HG03139 (cell line): ENCODE measurements at regions not wholly inside any gene's neighbourhood (a gene's known extent, or its start where the extent isn't known, plus 50 kb on each side); places are given as distances from the start of the nearest gene placed in this dataset.
"Not testable (repeated sequence)": the region's sequence is repeated elsewhere in the genome, so short reads cannot be mapped to it uniquely, and the experiment has no call there.

Experiments
- ATAC-seq: cut with Tn5 transposase; IDR thresholded peaks from one replicate; pipeline ENCODE4 v1.9.1; 2021; ENCODE audit not compliant: unreplicated experiment

- no peak for ATAC-seq
Measured at GRCh38 chr13:90448466-90449037, 898.9 kb upstream of the MIR17HG start.

- ATAC-seq = no peak
Measured at GRCh38 chr13:90453342-90453741, 894.1 kb upstream of the MIR17HG start.

- no peak for ATAC-seq
Measured at GRCh38 chr13:90454002-90454636, 893.4 kb upstream of the MIR17HG start.

- no peak for ATAC-seq
Measured at GRCh38 chr13:90455067-90455466, 892.4 kb upstream of the MIR17HG start.

GRCh38 chr13:90455823-90456222 lies 891.7 kb upstream of the MIR17HG start:
- ATAC-seq = no peak

- ATAC-seq = no peak
Measured at GRCh38 chr13:90461398-90461797, 886.1 kb upstream of the MIR17HG start.

- no peak for ATAC-seq
Measured at GRCh38 chr13:90477216-90477615, 870.3 kb upstream of the MIR17HG start.

- no peak for ATAC-seq
Measured at GRCh38 chr13:90483906-90484305, 863.6 kb upstream of the MIR17HG start.

GRCh38 chr13:90485436-90485835 lies 862.1 kb upstream of the MIR17HG start:
- no peak for ATAC-seq

- no peak for ATAC-seq
Measured at GRCh38 chr13:90492872-90493271, 854.6 kb upstream of the MIR17HG start.

- ATAC-seq = no peak
Measured at GRCh38 chr13:90493667-90494066, 853.8 kb upstream of the MIR17HG start.

GRCh38 chr13:90494849-90495248 lies 852.6 kb upstream of the MIR17HG start:
- not testable (repeated sequence) for ATAC-seq

GRCh38 chr13:90498096-90498495 lies 849.4 kb upstream of the MIR17HG start:
- no peak for ATAC-seq

GRCh38 chr13:90498816-90499215 lies 848.7 kb upstream of the MIR17HG start:
- ATAC-seq = no peak

- no peak for ATAC-seq
Measured at GRCh38 chr13:90500569-90500968, 846.9 kb upstream of the MIR17HG start.

GRCh38 chr13:90502153-90502552 lies 845.3 kb upstream of the MIR17HG start:
- no peak for ATAC-seq

GRCh38 chr13:90502762-90503161 lies 844.7 kb upstream of the MIR17HG start:
- ATAC-seq = no peak

- ATAC-seq = no peak
Measured at GRCh38 chr13:90510319-90510718, 837.2 kb upstream of the MIR17HG start.

GRCh38 chr13:90511903-90512302 lies 835.6 kb upstream of the MIR17HG start:
- ATAC-seq = no peak

- ATAC-seq = not testable (repeated sequence)
Measured at GRCh38 chr13:90514712-90515111, 832.8 kb upstream of the MIR17HG start.

GRCh38 chr13:90518417-90518816 lies 829.1 kb upstream of the MIR17HG start:
- ATAC-seq = no peak

- ATAC-seq = no peak
Measured at GRCh38 chr13:90519157-90519556, 828.3 kb upstream of the MIR17HG start.

GRCh38 chr13:90526711-90527110 lies 820.8 kb upstream of the MIR17HG start:
- no peak for ATAC-seq
